IMR-90 (cell line): ENCODE measurements at regions not wholly inside any gene's neighbourhood (a gene's known extent, or its start where the extent isn't known, plus 50 kb on each side); places are given as distances from the start of the nearest gene placed in this dataset.

Experiments used
- ATAC-seq: fragments of 200-7000 bp; cut with Tn5 transposase; 2 replicates; pipeline ENCODE4 v1.9.1; 2020; ENCODE audit warnings: low read depth, mild to moderate bottlenecking, moderate library complexity
- BruUV-seq: library from RNA; stranded (reverse); fragments of 400-500 nt; replicated peaks from 2 replicates; lab custom pipeline; 2021; lab: Mats Ljungman, UMichigan
- CTCF ChIA-PET: fragments of 300-600 bp; formaldehyde crosslinking; extraction: SDS; loops from one replicate; lab custom pipeline; 2021; ENCODE audit warnings: antibody characterized with exemption; lab: Yijun Ruan, JAX
- POLR2A ChIA-PET: fragments of 300-600 bp; sonication (Branson Sonifier 250); formaldehyde crosslinking; loops from one replicate; lab custom pipeline; 2022; ENCODE audit warnings: antibody characterized with exemption; ENCODE audit not compliant: unreplicated experiment; lab: Charles Lee
- DNase-seq: peaks from one replicate; pipeline ENCODE4 v3.0.0; 2013
- H2AFZ ChIP-seq: replicated peaks from 2 replicates; pipeline ENCODE3; 2013; ENCODE audit warnings: low read length, mild to moderate bottlenecking; ENCODE audit not compliant: poor library complexity
- H2AK5ac ChIP-seq: 2 replicates; pipeline ENCODE4 v1.6.1; 2013; ENCODE audit warnings: low read depth, low read length, inconsistent platforms
- H2AK9ac ChIP-seq: replicated peaks from 2 replicates; pipeline ENCODE3; 2013; ENCODE audit warnings: mild to moderate bottlenecking, low read depth, low read length, moderate library complexity; ENCODE audit not compliant: poor library complexity
- H2BK120ac ChIP-seq: 2 replicates; pipeline ENCODE4 v1.6.1; 2013; ENCODE audit warnings: low read depth, low read length, inconsistent platforms
- H2BK15ac ChIP-seq: 3 replicates; pipeline ENCODE4 v1.6.1; 2013; ENCODE audit warnings: low read depth, low read length, inconsistent platforms
- H2BK20ac ChIP-seq: 2 replicates; pipeline ENCODE4 v1.6.1; 2013; ENCODE audit warnings: low read depth, mild to moderate bottlenecking, inconsistent platforms, low read length, moderate library complexity
- H2BK5ac ChIP-seq: 2 replicates; pipeline ENCODE4 v1.6.1; 2013; ENCODE audit warnings: mild to moderate bottlenecking, low read depth, low read length, inconsistent platforms; ENCODE audit not compliant: poor library complexity, severe bottlenecking
- H3K14ac ChIP-seq: replicated peaks from 2 replicates; pipeline ENCODE4 v1.6.1; 2013; ENCODE audit warnings: low read depth, low read length, inconsistent platforms
- H3K18ac ChIP-seq: 2 replicates; pipeline ENCODE4 v1.6.1; 2013; ENCODE audit warnings: low read depth, low read length, control low read depth
- H3K23ac ChIP-seq: 2 replicates; pipeline ENCODE4 v1.6.1; 2013; ENCODE audit warnings: low read depth, low read length, inconsistent platforms
- H3K27ac ChIP-seq: 2 replicates; pipeline ENCODE4 v1.5.1; 2013; ENCODE audit warnings: mild to moderate bottlenecking, control low read depth, low read length; ENCODE audit not compliant: insufficient read depth
- H3K27me3 ChIP-seq: 2 replicates; pipeline ENCODE4 v1.6.1; 2013; ENCODE audit warnings: low read length; ENCODE audit not compliant: control insufficient read depth, insufficient read depth
- H3K36me3 ChIP-seq: 2 replicates; pipeline ENCODE4 v1.6.1; 2013; ENCODE audit warnings: low read length, mixed read lengths; ENCODE audit not compliant: control insufficient read depth, insufficient read depth
- H3K4ac ChIP-seq: 2 replicates; pipeline ENCODE4 v1.6.1; 2013; ENCODE audit warnings: low read depth, low read length, inconsistent platforms
- H3K4me1 ChIP-seq: 2 replicates; pipeline ENCODE4 v1.6.1; 2013; ENCODE audit warnings: low read length, mixed read lengths; ENCODE audit not compliant: control insufficient read depth, insufficient read depth
- H3K4me2 ChIP-seq: 2 replicates; pipeline ENCODE4 v1.6.1; 2013; ENCODE audit warnings: low read depth, mild to moderate bottlenecking, control low read depth, low read length, moderate library complexity
- H3K4me3 ChIP-seq: 2 replicates; pipeline ENCODE4 v1.5.1; 2013; ENCODE audit warnings: low read depth, mild to moderate bottlenecking, control low read depth, low read length, moderate library complexity; ENCODE audit not compliant: insufficient read depth
- H3K56ac ChIP-seq: 2 replicates; pipeline ENCODE4 v1.6.1; 2013; ENCODE audit warnings: low read length, inconsistent platforms; ENCODE audit not compliant: insufficient read depth; ENCODE audit errors: extremely low read depth
- H3K79me1 ChIP-seq, 2 experiments: 2 replicates each; pipeline ENCODE4 v1.6.1; 2013; ENCODE audit warnings: low read length in 2 of 2, inconsistent platforms in 1 of 2, low read depth in 1 of 2
- H3K9ac ChIP-seq: 2 replicates; pipeline ENCODE4 v1.6.1; 2013; ENCODE audit warnings: low read depth, low read length, control low read depth
- H3K9me1 ChIP-seq: 2 replicates; pipeline ENCODE4 v1.6.1; 2013; ENCODE audit warnings: low read length, inconsistent platforms; ENCODE audit not compliant: insufficient read depth
- H3K9me3 ChIP-seq: 2 replicates; pipeline ENCODE4 v1.6.1; 2013; ENCODE audit warnings: low read length; ENCODE audit not compliant: control insufficient read depth, insufficient read depth
- H4K20me1 ChIP-seq: 2 replicates; pipeline ENCODE4 v1.6.1; 2013; ENCODE audit warnings: low read length, inconsistent platforms; ENCODE audit not compliant: insufficient read depth
- H4K5ac ChIP-seq: 2 replicates; pipeline ENCODE4 v1.6.1; 2013; ENCODE audit warnings: mild to moderate bottlenecking, low read depth, low read length, control low read depth
- H4K8ac ChIP-seq, 2 experiments: 2 replicates each; pipeline ENCODE4 v1.6.1; 2013; ENCODE audit warnings: low read depth in 2 of 2, low read length in 2 of 2, control low read depth in 1 of 2, inconsistent platforms in 1 of 2
- H4K91ac ChIP-seq: 2 replicates; pipeline ENCODE4 v1.6.1; 2013; ENCODE audit warnings: low read depth, low read length, inconsistent platforms; ENCODE audit not compliant: insufficient read depth
- BHLHE40 ChIP-seq: fragments of 150-350 bp; IDR thresholded peaks from 2 replicates; pipeline ENCODE4 v1.6.1; 2016; ENCODE audit warnings: mild to moderate bottlenecking, low read depth, low read length
- CEBPB ChIP-seq: IDR thresholded peaks from 2 replicates; pipeline ENCODE4 v1.6.1; 2012; ENCODE audit warnings: low read depth, low read length, improper control_type of control experiment
- NFE2L2 ChIP-seq: fragments of 150-350 bp; IDR thresholded peaks from 2 replicates; pipeline ENCODE4 v1.6.1; 2016; ENCODE audit warnings: low read depth, mild to moderate bottlenecking, low read length
- POLR2A ChIP-seq: IDR thresholded peaks from 2 replicates; pipeline ENCODE4 v1.6.1; 2012; ENCODE audit warnings: mild to moderate bottlenecking, low read depth, low read length
- RCOR1 ChIP-seq: IDR thresholded peaks from 2 replicates; pipeline ENCODE4 v1.6.1; 2012; ENCODE audit warnings: mild to moderate bottlenecking, low read length, improper control_type of control experiment; ENCODE audit not compliant: insufficient replicate concordance
- WGBS, 2 experiments: methylation state at CpG; one replicate each; pipeline versions ENCODE4 v1.1.5 to v1.1.7; 2013; ENCODE audit warnings: missing lambda C conversion rate in 2 of 2; ENCODE audit not compliant: insufficient read length in 1 of 2; ENCODE audit errors: extremely low coverage in 2 of 2; 5-methylcytosine and 5-hydroxymethylcytosine counted together
- dilution Hi-C: fragments of 300-500 bp; cut with HindIII; formaldehyde crosslinking; loops from one replicate; pipeline ENCODE4 v1.14.3; 2018; ENCODE audit warnings: low sequenced_read_pairs; ENCODE audit not compliant: unreplicated experiment
- in situ Hi-C: fragments of 300-500 bp; cut with MboI; formaldehyde crosslinking; loops from 3 replicates; pipeline ENCODE4 v1.14.3; 2019; ENCODE audit warnings: low sequenced_read_pairs, inconsistent platforms, mixed read lengths
- intact Hi-C: fragments of 100-400 bp; cut with micrococcal nuclease; formaldehyde crosslinking; loops from 2 replicates; pipeline ENCODE4 v1.10.0; 2022

- no peak for ATAC-seq
- Histone ChIP-seq H3K9me1 (no peaks in the 10 kb centered on the region), H2BK120ac (no peak overlapping the region), H2BK5ac (no peak overlapping the region), H3K4me2 (no peak overlapping the region), H3K56ac (no peak overlapping the region), H2AK9ac (no peak overlapping the region), H3K23ac (no peak overlapping the region), H2BK20ac (no peak overlapping the region), H2AFZ (no peak overlapping the region), H4K91ac (no peak overlapping the region), H3K9ac (no peak overlapping the region), H3K9me3 (no peaks in the 10 kb centered on the region), H4K5ac (no peak overlapping the region), H3K4ac (no peak overlapping the region), H3K27me3 (peaks cover 2% of the 10 kb centered on the region; the same call in 1 of the 2 replicates), H3K36me3 (no peaks in the 10 kb centered on the region), H3K27ac (no peak overlapping the region), H4K20me1 (no peaks in the 10 kb centered on the region), H4K8ac (no peak overlapping the region), H3K14ac (no peak overlapping the region), H3K18ac (no peak overlapping the region), H2BK15ac (no peak overlapping the region), H3K4me1 (no peaks in the 10 kb centered on the region), H3K4me3 (no peak overlapping the region), H2AK5ac (no peak overlapping the region), H3K79me1 (no peaks in the 10 kb centered on the region)
- ChIA-PET CTCF (no interaction called here), POLR2A (no interaction called here)
- dilution Hi-C loops (no loop called here), intact Hi-C loops (no loop called here), in situ Hi-C loops (no loop called here)
- no TSS peak for BruUV-seq
- 40% methylated on average over 1 of the region's 8 CpGs; no CpG with 5 or more reads in 1 of the 2 experiments for WGBS, 2 experiments
- no peak for TF ChIP-seq BHLHE40
- TF ChIP-seq CEBPB, result no peak
- TF ChIP-seq NFE2L2, result no peak
- TF ChIP-seq RCOR1, result no peak
- no peak for TF ChIP-seq POLR2A
- no peak for DNase-seq
These were observed 60.3 kb upstream of the IGLL5 start for GRCh38 chr22:22827187-22827939.
